ENCODE measurements at regions not wholly inside any gene's neighbourhood (a gene's known extent, or its start where the extent isn't known, plus 50 kb on each side); places are given as distances from the start of the nearest gene placed in this dataset.

DNA sequence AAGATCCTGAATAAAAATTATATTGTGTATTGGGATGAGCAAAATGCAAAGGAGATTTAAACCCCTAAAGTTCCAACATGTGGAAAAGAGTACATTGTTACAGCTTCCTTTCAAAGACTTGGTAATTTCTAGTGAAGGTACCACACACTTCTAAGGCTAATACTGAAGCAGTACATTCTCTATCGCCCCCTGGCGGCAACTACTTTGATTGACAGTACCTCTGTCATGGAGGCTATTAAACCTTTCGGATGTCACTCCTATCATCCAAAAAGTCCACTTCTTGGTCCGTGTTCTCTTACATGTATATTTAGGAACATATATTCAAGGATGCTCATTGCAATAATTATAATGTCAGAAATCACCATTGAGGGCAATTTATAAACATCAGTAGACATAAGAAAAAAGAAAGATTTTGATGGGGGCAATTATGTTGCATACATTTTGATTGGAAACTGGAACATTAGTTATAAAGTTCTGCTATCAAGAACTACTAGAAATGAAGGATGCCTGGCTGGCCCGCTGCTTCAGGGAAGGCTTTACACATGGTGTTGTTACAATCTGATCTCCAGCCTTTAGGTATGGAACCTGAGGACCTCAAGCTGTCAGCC, 601.6 kb downstream of the CPS1 start:
- TF ChIP-seq, protein P1, sequence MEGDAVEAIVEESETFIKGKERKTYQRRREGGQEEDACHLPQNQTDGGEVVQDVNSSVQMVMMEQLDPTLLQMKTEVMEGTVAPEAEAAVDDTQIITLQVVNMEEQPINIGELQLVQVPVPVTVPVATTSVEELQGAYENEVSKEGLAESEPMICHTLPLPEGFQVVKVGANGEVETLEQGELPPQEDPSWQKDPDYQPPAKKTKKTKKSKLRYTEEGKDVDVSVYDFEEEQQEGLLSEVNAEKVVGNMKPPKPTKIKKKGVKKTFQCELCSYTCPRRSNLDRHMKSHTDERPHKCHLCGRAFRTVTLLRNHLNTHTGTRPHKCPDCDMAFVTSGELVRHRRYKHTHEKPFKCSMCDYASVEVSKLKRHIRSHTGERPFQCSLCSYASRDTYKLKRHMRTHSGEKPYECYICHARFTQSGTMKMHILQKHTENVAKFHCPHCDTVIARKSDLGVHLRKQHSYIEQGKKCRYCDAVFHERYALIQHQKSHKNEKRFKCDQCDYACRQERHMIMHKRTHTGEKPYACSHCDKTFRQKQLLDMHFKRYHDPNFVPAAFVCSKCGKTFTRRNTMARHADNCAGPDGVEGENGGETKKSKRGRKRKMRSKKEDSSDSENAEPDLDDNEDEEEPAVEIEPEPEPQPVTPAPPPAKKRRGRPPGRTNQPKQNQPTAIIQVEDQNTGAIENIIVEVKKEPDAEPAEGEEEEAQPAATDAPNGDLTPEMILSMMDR (IDR thresholded peaks at IDR 0.05; ENCODE audit: low read depth, low read length), result peak; percentile 67
- TF ChIP-seq MYC (IDR thresholded peaks at IDR 0.05; ENCODE audit: low read depth, low read length), result no peak

Data from NB4 (cell line).